ENCODE measurements at regions not wholly inside any gene's neighbourhood (a gene's known extent, or its start where the extent isn't known, plus 50 kb on each side); places are given as distances from the start of the nearest gene placed in this dataset.

DNA sequence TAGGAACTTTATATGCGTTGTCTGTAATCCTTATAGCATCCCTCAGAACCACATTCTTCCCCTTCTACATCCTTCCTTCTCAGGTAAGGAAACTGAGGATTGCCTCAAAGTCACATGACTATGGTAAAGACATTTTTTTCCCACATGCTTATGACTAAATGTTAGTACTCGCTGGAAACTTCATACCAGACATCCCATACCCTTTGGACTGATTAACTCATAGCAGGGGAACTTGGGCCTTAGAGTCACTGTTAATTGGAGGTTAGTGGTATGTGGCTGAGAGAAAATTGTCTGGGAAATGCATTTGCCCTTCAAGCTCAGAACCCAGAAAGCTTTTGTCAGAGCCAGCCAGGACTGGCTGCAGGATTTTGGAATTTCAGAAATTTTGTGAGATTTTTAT, 155.0 kb downstream of the RELL1 start:
- TF ChIP-seq EZH2phosphoT487 (IDR thresholded peaks at IDR 0.05; ENCODE audit: insufficient read depth, low read depth) (no peak), EZH2 (IDR thresholded peaks at IDR 0.05; ENCODE audit: insufficient read depth, poor library complexity, severe bottlenecking) (no peak)

Data from GM23248 (cell line).